Activated CD8-positive, alpha-beta T cell treated with anti-CD3 and anti-CD28 coated beads for 36 hours (primary cell): ENCODE measurements at regions not wholly inside any gene's neighbourhood (a gene's known extent, or its start where the extent isn't known, plus 50 kb on each side); places are given as distances from the start of the nearest gene placed in this dataset.

Experiments used
- ATAC-seq: fragments of 200-7000 bp; cut with Tn5 transposase; one replicate; pipeline ENCODE4 v1.10.0; 2021; ENCODE audit warnings: mild to moderate bottlenecking, moderate library complexity
- CTCF ChIA-PET: fragments of 350-600 bp; sonication (Branson Sonifier 250); formaldehyde crosslinking; loops from one replicate; lab custom pipeline; 2021; ENCODE audit warnings: antibody characterized with exemption; lab: Charles Lee
- POLR2A ChIA-PET: fragments of 350-600 bp; sonication (Branson Sonifier 250); formaldehyde crosslinking; loops from one replicate; lab custom pipeline; 2021; ENCODE audit warnings: antibody characterized with exemption; lab: Charles Lee
- DNase-seq: peaks from one replicate; pipeline ENCODE4 v3.0.0-alpha.2; 2020
- H3K27ac Mint-ChIP-seq: one replicate; pipeline ENCODE4 v1.8.0; 2021; ENCODE audit warnings: mild to moderate bottlenecking, mixed read lengths
- H3K27me3 Mint-ChIP-seq: one replicate; pipeline ENCODE4 v1.8.0; 2021; ENCODE audit warnings: mixed read lengths
- H3K36me3 Mint-ChIP-seq: one replicate; pipeline ENCODE4 v1.8.0; 2021; ENCODE audit warnings: low read depth, mixed read lengths
- H3K4me1 Mint-ChIP-seq: one replicate; pipeline ENCODE4 v1.8.0; 2021; ENCODE audit warnings: low read depth, mixed read lengths
- H3K4me3 Mint-ChIP-seq: one replicate; pipeline ENCODE4 v1.8.0; 2021; ENCODE audit warnings: mild to moderate bottlenecking, moderate library complexity, mixed read lengths
- H3K9me3 Mint-ChIP-seq: one replicate; pipeline ENCODE4 v1.8.0; 2021; ENCODE audit warnings: mixed read lengths
- intact Hi-C: fragments of 100-400 bp; cut with micrococcal nuclease; formaldehyde crosslinking; loops from one replicate; pipeline ENCODE4 v1.10.0; 2022
- TF ChIP-seq, protein P1 (sequence below): fragments of 200-600 bp; IDR thresholded peaks from one replicate; pipeline ENCODE4 v1.8.0; 2022; ENCODE audit warnings: antibody characterized with exemption, mild to moderate bottlenecking

DNA sequence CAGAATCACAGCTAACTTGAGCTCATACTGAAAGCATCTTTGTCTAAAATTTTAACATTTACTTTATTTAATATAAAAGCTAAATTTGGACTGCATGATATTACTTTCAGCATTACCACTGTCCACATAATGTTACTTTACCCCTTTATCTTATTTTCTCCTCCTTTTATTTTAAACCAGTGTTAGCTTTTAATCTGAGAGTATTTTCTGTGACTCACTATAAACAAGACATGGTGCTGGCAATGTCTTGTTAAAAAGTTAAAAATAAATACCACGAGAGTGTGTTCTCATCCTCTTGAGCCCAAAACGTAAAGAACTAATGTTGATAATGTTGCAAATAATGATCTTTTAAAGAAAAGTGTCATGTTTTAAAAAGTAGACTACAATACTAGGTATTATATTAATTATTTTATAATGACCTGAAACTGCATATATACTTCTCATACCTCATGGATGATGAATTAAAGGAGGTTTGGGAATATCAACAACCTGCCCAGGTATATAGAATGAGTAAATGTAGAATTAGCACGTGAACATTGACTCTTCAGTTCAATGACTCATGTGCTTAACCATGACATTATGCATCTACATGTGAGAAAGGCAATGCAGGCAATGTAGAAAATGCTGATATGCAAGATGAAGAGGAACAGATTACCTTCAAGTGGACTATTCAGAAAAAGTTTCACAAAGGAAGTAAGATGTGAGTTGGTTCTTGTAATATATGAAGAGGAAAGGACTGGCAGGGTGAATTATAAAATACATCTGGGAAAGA is 454.1 kb upstream of the ADGRL3 start:
- DNase-seq (no peak), ATAC-seq (no peak)
- no peak overlapping the region for H3K27ac Mint-ChIP-seq
- no peaks in the 10 kb centered on the region for H3K27me3 Mint-ChIP-seq
- ChIA-PET CTCF (no interaction called here), POLR2A (no interaction called here)
- intact Hi-C loops: no loop called here
- peaks cover 20% of the 10 kb centered on the region for H3K9me3 Mint-ChIP-seq
- no peaks in the 10 kb centered on the region for H3K4me1 Mint-ChIP-seq
- no peak overlapping the region for H3K4me3 Mint-ChIP-seq
- TF ChIP-seq, protein P1, sequence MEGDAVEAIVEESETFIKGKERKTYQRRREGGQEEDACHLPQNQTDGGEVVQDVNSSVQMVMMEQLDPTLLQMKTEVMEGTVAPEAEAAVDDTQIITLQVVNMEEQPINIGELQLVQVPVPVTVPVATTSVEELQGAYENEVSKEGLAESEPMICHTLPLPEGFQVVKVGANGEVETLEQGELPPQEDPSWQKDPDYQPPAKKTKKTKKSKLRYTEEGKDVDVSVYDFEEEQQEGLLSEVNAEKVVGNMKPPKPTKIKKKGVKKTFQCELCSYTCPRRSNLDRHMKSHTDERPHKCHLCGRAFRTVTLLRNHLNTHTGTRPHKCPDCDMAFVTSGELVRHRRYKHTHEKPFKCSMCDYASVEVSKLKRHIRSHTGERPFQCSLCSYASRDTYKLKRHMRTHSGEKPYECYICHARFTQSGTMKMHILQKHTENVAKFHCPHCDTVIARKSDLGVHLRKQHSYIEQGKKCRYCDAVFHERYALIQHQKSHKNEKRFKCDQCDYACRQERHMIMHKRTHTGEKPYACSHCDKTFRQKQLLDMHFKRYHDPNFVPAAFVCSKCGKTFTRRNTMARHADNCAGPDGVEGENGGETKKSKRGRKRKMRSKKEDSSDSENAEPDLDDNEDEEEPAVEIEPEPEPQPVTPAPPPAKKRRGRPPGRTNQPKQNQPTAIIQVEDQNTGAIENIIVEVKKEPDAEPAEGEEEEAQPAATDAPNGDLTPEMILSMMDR: no peak
- no peaks in the 10 kb centered on the region for H3K36me3 Mint-ChIP-seq

DNA sequence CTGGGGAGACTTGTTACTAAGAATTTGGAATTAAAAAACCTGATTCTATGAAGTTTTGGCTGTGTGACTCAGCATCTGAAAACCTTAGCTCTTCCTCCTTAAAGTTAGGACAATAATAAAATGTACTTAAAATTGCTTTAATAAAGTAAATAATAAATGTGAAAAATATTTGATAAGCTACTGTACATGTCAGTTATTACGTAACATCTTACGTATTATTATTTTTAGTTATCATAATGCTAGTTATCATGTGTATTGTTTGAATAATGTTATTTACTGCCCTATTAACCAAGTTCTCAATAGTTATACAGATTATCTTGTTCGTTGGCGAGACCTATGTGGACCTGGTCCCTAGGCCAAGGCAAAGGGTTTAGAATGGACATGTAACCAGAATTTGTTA is 449.2 kb upstream of the ADGRL3 start:
- intact Hi-C loops: no loop called here
- no peaks in the 10 kb centered on the region for H3K4me1 Mint-ChIP-seq
- no peak overlapping the region for H3K4me3 Mint-ChIP-seq
- no peaks in the 10 kb centered on the region for H3K36me3 Mint-ChIP-seq
- ChIA-PET POLR2A (no interaction called here), CTCF (no interaction called here)
- H3K9me3 Mint-ChIP-seq: peaks cover 12% of the 10 kb centered on the region
- TF ChIP-seq, protein P1: no peak
- no peak for ATAC-seq
- H3K27me3 Mint-ChIP-seq: no peaks in the 10 kb centered on the region
- H3K27ac Mint-ChIP-seq: no peak overlapping the region
- DNase-seq: no peak

DNA sequence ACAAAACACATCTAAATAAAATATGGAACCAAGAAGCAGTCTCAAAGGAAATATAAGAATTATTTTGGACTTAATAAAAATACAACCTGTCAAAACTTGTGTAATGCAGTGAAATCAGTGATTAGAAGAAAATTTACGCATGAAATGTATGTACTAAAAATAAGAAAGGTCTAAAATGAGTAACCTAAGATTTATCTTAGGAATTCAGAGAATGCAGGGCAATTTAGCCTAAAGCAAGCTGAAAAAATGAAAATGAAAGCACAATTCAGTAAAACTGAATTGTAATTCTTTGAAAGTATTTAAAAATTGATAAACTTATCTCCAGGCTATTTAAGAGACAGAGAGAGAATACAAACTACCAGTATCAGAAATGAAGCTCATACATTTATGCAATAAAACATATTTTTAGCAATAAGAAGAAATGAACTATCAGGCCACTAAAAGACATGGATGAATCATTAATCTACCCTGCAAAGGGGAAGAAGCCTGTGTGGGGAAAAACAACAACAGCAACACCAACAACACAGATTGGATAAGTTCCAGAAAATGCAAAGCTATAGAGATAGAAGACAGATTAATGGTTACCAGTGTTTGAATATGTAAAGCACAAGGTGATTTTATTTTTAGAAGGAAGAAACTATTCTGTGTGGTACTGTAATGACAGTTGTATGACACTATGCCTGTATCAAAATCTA is 442.0 kb upstream of the ADGRL3 start:
- no peak overlapping the region for H3K27ac Mint-ChIP-seq
- no peaks in the 10 kb centered on the region for H3K4me1 Mint-ChIP-seq
- no peaks in the 10 kb centered on the region for H3K27me3 Mint-ChIP-seq
- intact Hi-C loops: no loop called here
- TF ChIP-seq, protein P1: no peak
- peaks cover 5% of the 10 kb centered on the region for H3K9me3 Mint-ChIP-seq
- ChIA-PET POLR2A (no interaction called here), CTCF (no interaction called here)
- ATAC-seq (no peak), DNase-seq (no peak)
- H3K36me3 Mint-ChIP-seq: no peaks in the 10 kb centered on the region
- H3K4me3 Mint-ChIP-seq: no peak overlapping the region

DNA sequence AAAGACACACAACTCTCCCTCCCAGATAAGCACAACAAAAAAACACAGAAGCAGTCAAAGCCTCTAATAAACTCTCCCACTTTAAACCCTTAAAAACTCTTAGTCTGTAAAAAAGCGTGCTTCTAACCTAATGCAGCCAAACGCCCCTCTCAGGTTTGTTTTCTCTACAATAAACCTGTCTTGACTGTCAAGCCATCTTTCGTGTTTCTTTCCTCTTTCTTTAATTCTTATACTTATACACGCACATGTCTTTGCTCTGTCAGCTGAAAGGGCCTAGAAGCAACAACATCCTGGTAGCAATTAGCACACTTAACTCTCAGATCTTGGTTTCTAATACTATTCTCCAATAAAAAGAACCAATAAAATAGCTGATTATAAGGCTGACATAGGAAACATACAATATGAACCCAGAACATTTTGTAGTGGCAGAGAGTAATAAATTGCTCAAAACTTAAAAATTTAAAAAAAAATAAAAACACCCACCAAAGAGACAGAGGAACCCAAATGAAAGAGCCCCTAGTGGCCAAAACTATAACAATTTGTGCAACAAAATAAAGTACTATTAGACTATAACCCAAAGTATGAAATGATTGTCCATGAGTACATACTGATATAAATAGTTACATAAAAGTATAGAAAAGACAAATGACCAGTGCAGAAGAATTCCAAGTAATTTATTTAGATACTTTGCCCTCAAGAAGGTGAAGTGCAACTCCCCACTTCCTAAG is 440.4 kb upstream of the ADGRL3 start:
- Mint-ChIP-seq H3K27ac (no peak overlapping the region), H3K9me3 (peaks cover 2% of the 10 kb centered on the region), H3K36me3 (no peaks in the 10 kb centered on the region), H3K27me3 (no peaks in the 10 kb centered on the region), H3K4me3 (no peak overlapping the region), H3K4me1 (no peaks in the 10 kb centered on the region)
- intact Hi-C loops: no loop called here
- ChIA-PET CTCF (interaction anchor here (1.0 kb wide), 1 partner anchor 16 kb away, joined by 3 read pairs; no protein-coding TSS in a partner anchor), POLR2A (interaction anchor here (0.6 kb wide), 1 partner anchor 380 kb away, joined by 3 read pairs; no protein-coding TSS in a partner anchor)
- DNase-seq (no peak), ATAC-seq (no peak)
- TF ChIP-seq, protein P1: no peak
